GM23248 (cell line): ENCODE measurements at regions not wholly inside any gene's neighbourhood (a gene's known extent, or its start where the extent isn't known, plus 50 kb on each side); places are given as distances from the start of the nearest gene placed in this dataset.

ENCODE experiments used
- DNase-seq: peaks from one replicate; pipeline ENCODE4 v3.0.0-alpha.2; 2015
- H2AFZ ChIP-seq: fragments of 200-600 bp; sonication (generic); 2 replicates; pipeline ENCODE4 v1.6.1; 2016; ENCODE audit warnings: antibody characterized with exemption
- H3F3A ChIP-seq: fragments of 200-600 bp; sonication (generic); 2 replicates; pipeline ENCODE4 v1.6.1; 2016; ENCODE audit warnings: mild to moderate bottlenecking, antibody characterized with exemption, mixed run types; ENCODE audit not compliant: insufficient read depth
- H3K27ac ChIP-seq: fragments of 200-600 bp; sonication (generic); 2 replicates; pipeline ENCODE4 v1.5.1; 2016; ENCODE audit warnings: mild to moderate bottlenecking
- H3K27me3 ChIP-seq: fragments of 200-600 bp; sonication (generic); replicated peaks from 2 replicates; pipeline ENCODE4 v1.6.1; 2016; ENCODE audit warnings: mild to moderate bottlenecking; ENCODE audit not compliant: insufficient read depth
- H3K36me3 ChIP-seq: fragments of 200-600 bp; sonication (generic); 2 replicates; pipeline ENCODE4 v1.6.1; 2016; ENCODE audit warnings: low read depth, mild to moderate bottlenecking
- H3K4me1 ChIP-seq: fragments of 200-600 bp; sonication (generic); 2 replicates; pipeline ENCODE4 v1.6.1; 2016; ENCODE audit warnings: mild to moderate bottlenecking; ENCODE audit not compliant: insufficient read depth
- H3K4me2 ChIP-seq: fragments of 200-600 bp; sonication (generic); one replicate; pipeline ENCODE4 v1.6.1; 2016; ENCODE audit warnings: mild to moderate bottlenecking; ENCODE audit not compliant: unreplicated experiment
- H3K4me3 ChIP-seq: fragments of 200-600 bp; sonication (generic); 2 replicates; pipeline ENCODE4 v1.5.1; 2016; ENCODE audit warnings: mild to moderate bottlenecking
- H3K79me2 ChIP-seq: fragments of 200-600 bp; sonication (generic); 2 replicates; pipeline ENCODE4 v1.6.1; 2016; ENCODE audit warnings: mild to moderate bottlenecking; ENCODE audit not compliant: insufficient read depth
- H3K9ac ChIP-seq: fragments of 200-600 bp; sonication (generic); 2 replicates; pipeline ENCODE4 v1.6.1; 2016; ENCODE audit warnings: mild to moderate bottlenecking
- H3K9me2 ChIP-seq: fragments of 200-600 bp; sonication (generic); 2 replicates; pipeline ENCODE4 v1.6.1; 2016; ENCODE audit warnings: mixed run types, mild to moderate bottlenecking, moderate library complexity; ENCODE audit not compliant: insufficient read depth
- H3K9me3 ChIP-seq: fragments of 200-600 bp; sonication (generic); one replicate; pipeline ENCODE4 v1.6.1; 2017; ENCODE audit warnings: low read depth
- H4K20me1 ChIP-seq: fragments of 200-600 bp; sonication (generic); 2 replicates; pipeline ENCODE4 v1.6.0; 2016; ENCODE audit not compliant: insufficient read depth
- EZH2 ChIP-seq: fragments of 200-600 bp; sonication (generic); IDR thresholded peaks from 2 replicates; pipeline ENCODE4 v1.6.1; 2018; ENCODE audit warnings: antibody characterized with exemption, mild to moderate bottlenecking; ENCODE audit not compliant: insufficient read depth, poor library complexity, severe bottlenecking
- EZH2phosphoT487 ChIP-seq: fragments of 200-600 bp; sonication (generic); IDR thresholded peaks from 2 replicates; pipeline ENCODE4 v1.6.1; 2018; ENCODE audit warnings: antibody characterized with exemption, moderate library complexity, mild to moderate bottlenecking, low read depth; ENCODE audit not compliant: insufficient read depth
- WGBS, 2 experiments: methylation state at CpG; one replicate each; pipeline ENCODE4 v1.1.6; 2015 to 2017; ENCODE audit warnings: low lambda C conversion rate in 2 of 2, low coverage in 1 of 2; ENCODE audit errors: missing lambda C conversion rate in 2 of 2; 5-methylcytosine and 5-hydroxymethylcytosine counted together
- in situ Hi-C: fragments of 300-500 bp; cut with MboI; formaldehyde crosslinking; loops from 2 replicates; pipeline ENCODE4 v1.15.0; 2020

DNA sequence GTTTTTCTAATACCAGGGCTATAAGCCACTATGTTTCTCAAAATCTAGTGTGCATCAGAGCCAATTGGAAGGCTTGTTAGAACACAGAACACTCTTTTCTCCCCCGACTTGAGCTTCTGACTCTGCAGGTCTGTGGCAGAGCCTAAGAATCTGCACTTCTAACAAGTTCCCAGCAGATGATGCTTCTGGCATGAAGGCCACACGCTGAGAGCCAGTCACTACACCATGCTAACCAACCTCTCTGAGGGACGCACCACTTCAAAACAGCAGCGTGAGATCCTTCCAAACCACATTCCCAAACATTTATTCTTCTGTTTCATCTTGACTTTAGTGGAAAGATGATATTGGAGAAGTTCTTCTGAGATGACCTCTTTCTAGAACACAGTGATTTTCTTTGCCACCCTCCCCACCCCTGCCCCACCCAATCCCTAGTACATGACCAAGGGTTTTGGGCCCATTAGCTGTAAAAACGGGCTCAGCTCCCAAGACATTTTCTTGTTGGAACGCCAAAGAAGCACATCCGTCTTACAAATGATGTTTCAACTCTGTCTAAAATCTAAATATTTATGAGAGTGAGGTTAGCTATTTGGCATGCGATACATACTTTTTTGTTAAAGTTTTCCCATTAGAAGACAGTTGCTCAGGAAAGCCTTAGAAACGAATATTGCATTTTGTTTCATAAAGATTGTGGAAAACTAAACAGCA is 391.9 kb downstream of the TMEM182 start:
- no peaks in the 10 kb centered on the region for H3K36me3 ChIP-seq
- no peaks in the 10 kb centered on the region for H3F3A ChIP-seq
- H3K4me2 ChIP-seq: no peak overlapping the region
- WGBS, 2 experiments: 22 to 23% methylated on average over 9 of the region's 9 CpGs
- H4K20me1 ChIP-seq: no peaks in the 10 kb centered on the region
- no peaks in the 10 kb centered on the region for H3K9me2 ChIP-seq
- no peak overlapping the region for H3K4me3 ChIP-seq
- no peaks in the 10 kb centered on the region for H3K27me3 ChIP-seq
- in situ Hi-C loops: loop anchor here (25.0 kb wide), 1 partner anchor 1709 kb away; the partner anchor contains the start of gene POU3F3
- H3K9ac ChIP-seq: no peak overlapping the region
- no peak overlapping the region for H2AFZ ChIP-seq
- no peak overlapping the region for H3K27ac ChIP-seq
- no peak for TF ChIP-seq EZH2phosphoT487
- TF ChIP-seq EZH2: no peak
- no peaks in the 10 kb centered on the region for H3K4me1 ChIP-seq
- DNase-seq: no peak
- no peaks in the 10 kb centered on the region for H3K9me3 ChIP-seq
- H3K79me2 ChIP-seq: no peaks in the 10 kb centered on the region

DNA sequence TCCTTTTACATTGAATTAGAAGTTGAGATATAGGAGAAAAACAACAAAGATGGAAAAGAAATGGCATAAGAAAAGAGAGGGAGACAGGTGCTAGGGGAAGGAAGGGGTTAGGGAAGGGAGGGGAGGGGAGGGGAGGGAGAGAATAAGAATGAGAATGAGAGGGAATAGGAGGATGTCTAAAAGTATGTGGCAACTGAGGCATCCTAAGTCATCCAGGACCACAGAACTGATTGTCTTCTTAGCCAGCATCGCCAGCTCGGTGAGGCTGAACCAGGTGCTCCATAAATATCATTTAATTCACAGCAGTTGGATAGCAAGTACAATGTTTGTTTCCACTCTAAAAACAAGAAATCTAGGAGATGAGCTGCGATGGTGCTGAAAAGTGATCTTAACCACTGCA is 393.5 kb downstream of the TMEM182 start:
- no peak overlapping the region for H2AFZ ChIP-seq
- WGBS, 2 experiments: 29% methylated on average over 3 of the region's 3 CpGs

DNA sequence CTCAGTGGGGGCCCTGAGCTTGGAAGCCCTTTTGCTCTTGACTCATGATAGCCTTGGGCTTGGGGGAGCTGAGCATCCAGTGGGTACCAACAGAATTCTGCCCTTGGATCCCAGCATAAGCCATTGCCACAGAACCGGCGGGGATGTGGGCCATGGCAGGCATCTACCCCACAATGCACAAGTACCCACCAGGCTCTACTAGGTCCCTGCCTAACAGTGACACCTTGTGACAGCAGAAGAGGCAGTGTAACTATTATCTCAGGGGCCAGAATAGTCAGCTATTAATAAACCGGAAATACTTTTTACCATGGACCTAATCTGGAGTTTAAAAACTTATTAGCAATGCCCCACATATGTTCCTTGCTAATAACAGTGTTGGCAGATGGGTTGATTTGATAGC is 397.2 kb downstream of the TMEM182 start:
- DNase-seq: no peak
- Histone ChIP-seq H3K4me3 (no peak overlapping the region), H3K27me3 (no peaks in the 10 kb centered on the region), H3K9me3 (no peaks in the 10 kb centered on the region), H3K36me3 (no peaks in the 10 kb centered on the region), H3K9me2 (no peaks in the 10 kb centered on the region), H3K9ac (no peak overlapping the region), H4K20me1 (no peaks in the 10 kb centered on the region), H3K79me2 (no peaks in the 10 kb centered on the region), H3K27ac (no peak overlapping the region), H3F3A (no peaks in the 10 kb centered on the region), H2AFZ (no peak overlapping the region), H3K4me2 (no peak overlapping the region), H3K4me1 (no peaks in the 10 kb centered on the region)
- WGBS, 2 experiments: 0 to 5% methylated on average over 3 of the region's 3 CpGs
- in situ Hi-C loops: loop anchor here (25.0 kb wide), 1 partner anchor 1703 kb away; the partner anchor contains the start of gene POU3F3
- TF ChIP-seq EZH2: no peak
- TF ChIP-seq EZH2phosphoT487: no peak

More for the DNA sequence above, 393.5 kb downstream of the TMEM182 start:
- DNase-seq: no peak
- H3K9ac ChIP-seq: no peak overlapping the region
- H3K27me3 ChIP-seq: no peaks in the 10 kb centered on the region
- H3K4me2 ChIP-seq: no peak overlapping the region
- H3K79me2 ChIP-seq: no peaks in the 10 kb centered on the region
- in situ Hi-C loops: loop anchor here (25.0 kb wide), 1 partner anchor 1707 kb away; the partner anchor contains the start of gene POU3F3
- TF ChIP-seq EZH2 (no peak), EZH2phosphoT487 (no peak)
- H3K36me3 ChIP-seq: no peaks in the 10 kb centered on the region
- H3K9me3 ChIP-seq: no peaks in the 10 kb centered on the region
- H3K4me1 ChIP-seq: no peaks in the 10 kb centered on the region
- H3F3A ChIP-seq: no peaks in the 10 kb centered on the region
- H3K27ac ChIP-seq: no peak overlapping the region
- no peaks in the 10 kb centered on the region for H3K9me2 ChIP-seq
- H4K20me1 ChIP-seq: no peaks in the 10 kb centered on the region
- H3K4me3 ChIP-seq: no peak overlapping the region

DNA sequence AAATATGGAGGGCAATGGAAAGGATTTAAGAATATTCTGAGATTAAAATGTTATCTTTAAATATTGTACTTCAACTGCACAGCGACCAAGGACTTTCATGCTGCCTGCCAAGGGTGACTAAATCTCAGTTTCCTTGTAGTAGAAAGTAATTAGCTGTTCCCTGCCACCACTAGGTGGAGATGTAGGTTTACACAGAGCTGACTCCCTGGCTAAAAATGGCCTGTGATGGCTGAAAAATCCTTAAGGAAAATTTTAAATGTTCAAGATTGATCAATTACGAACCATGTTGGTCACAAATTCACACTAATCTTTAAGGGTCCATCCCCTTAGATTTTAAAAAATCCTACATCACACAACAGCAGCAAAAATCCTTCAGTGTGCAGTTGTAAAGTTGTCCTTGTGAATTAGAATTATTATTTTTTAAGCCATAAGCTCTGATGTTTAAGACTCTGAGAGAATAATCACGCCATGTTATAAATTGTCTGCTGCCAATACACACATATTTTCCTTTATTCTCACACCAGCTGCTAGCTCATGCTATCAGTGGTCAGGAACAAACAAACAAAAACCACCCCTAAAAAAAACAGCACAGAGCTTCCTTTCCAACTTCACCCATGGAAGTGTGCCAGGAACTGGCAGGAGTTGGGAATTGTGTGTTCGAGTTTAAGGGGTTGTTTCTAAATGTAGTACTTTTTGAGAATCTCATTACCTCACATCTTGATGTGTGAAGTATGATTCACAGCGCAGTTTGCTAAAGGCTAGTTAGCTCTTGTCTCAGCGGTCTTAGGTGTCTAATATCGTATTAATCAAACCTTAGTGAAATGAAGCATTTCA is 399.8 kb downstream of the TMEM182 start:
- no peak overlapping the region for H3K4me2 ChIP-seq
- no peaks in the 10 kb centered on the region for H3K4me1 ChIP-seq
- H3K27me3 ChIP-seq: no peaks in the 10 kb centered on the region
- H3K36me3 ChIP-seq: no peaks in the 10 kb centered on the region
- no peaks in the 10 kb centered on the region for H3F3A ChIP-seq
- WGBS, 2 experiments: 36 to 41% methylated on average over 7 of the region's 7 CpGs
- no peaks in the 10 kb centered on the region for H3K79me2 ChIP-seq
- no peak overlapping the region for H3K9ac ChIP-seq
- peak; percentile 75 for DNase-seq
- H4K20me1 ChIP-seq: no peaks in the 10 kb centered on the region
- H3K9me3 ChIP-seq: no peaks in the 10 kb centered on the region
- no peak overlapping the region for H3K27ac ChIP-seq
- in situ Hi-C loops: loop anchor here (25.0 kb wide), 1 partner anchor 1701 kb away; the partner anchor contains the start of gene POU3F3
- no peak overlapping the region for H2AFZ ChIP-seq
- no peak overlapping the region for H3K4me3 ChIP-seq
- H3K9me2 ChIP-seq: no peaks in the 10 kb centered on the region
- TF ChIP-seq EZH2phosphoT487 (no peak), EZH2 (no peak)
